Smooth muscle cell (in vitro differentiated cells): ENCODE measurements at regions not wholly inside any gene's neighbourhood (a gene's known extent, or its start where the extent isn't known, plus 50 kb on each side); places are given as distances from the start of the nearest gene placed in this dataset.

Experiments used
- DNase-seq: peaks from one replicate; lab custom pipeline; 2025; ENCODE audit not compliant: unreplicated experiment; lab: John Stamatoyannopoulos, UW
- H2AFZ ChIP-seq: fragments of 200-600 bp; sonication (generic); 2 replicates; pipeline ENCODE4 v1.6.0; 2016; ENCODE audit warnings: antibody characterized with exemption, low read depth, mild to moderate bottlenecking
- H3F3A ChIP-seq: fragments of 200-600 bp; sonication (generic); 2 replicates; pipeline ENCODE4 v1.6.0; 2017; ENCODE audit warnings: antibody characterized with exemption, low read depth
- H3K27ac ChIP-seq: fragments of 200-600 bp; sonication (generic); 2 replicates; pipeline ENCODE4 v1.5.1; 2016; ENCODE audit warnings: low read depth, mild to moderate bottlenecking
- H3K27me3 ChIP-seq: fragments of 200-600 bp; sonication (generic); 2 replicates; pipeline ENCODE4 v1.6.1; 2016; ENCODE audit warnings: low read depth, mild to moderate bottlenecking
- H3K36me3 ChIP-seq: fragments of 200-600 bp; sonication (generic); 2 replicates; pipeline ENCODE4 v1.5.1; 2016; ENCODE audit warnings: low read depth
- H3K4me1 ChIP-seq: fragments of 200-600 bp; sonication (generic); 2 replicates; pipeline ENCODE4 v1.5.1; 2016; ENCODE audit warnings: low read depth
- H3K4me2 ChIP-seq: fragments of 200-600 bp; sonication (generic); 2 replicates; pipeline ENCODE4 v1.6.0; 2016; ENCODE audit warnings: mild to moderate bottlenecking
- H3K4me3 ChIP-seq: fragments of 200-600 bp; sonication (generic); 2 replicates; pipeline ENCODE4 v1.5.1; 2016; ENCODE audit warnings: mild to moderate bottlenecking
- H3K79me2 ChIP-seq: fragments of 200-600 bp; sonication (generic); 2 replicates; pipeline ENCODE4 v1.6.0; 2016; ENCODE audit warnings: low read depth, mild to moderate bottlenecking
- H3K9ac ChIP-seq: fragments of 200-600 bp; sonication (generic); 2 replicates; pipeline ENCODE4 v1.6.0; 2016; ENCODE audit warnings: low read depth
- H3K9me3 ChIP-seq: fragments of 200-600 bp; sonication (generic); replicated peaks from 2 replicates; pipeline ENCODE4 v1.5.1; 2016; ENCODE audit warnings: low read depth
- H4K20me1 ChIP-seq: fragments of 200-600 bp; sonication (generic); 2 replicates; pipeline ENCODE4 v1.6.0; 2016; ENCODE audit warnings: low read depth
- CTCF ChIP-seq: fragments of 200-600 bp; sonication (generic); IDR thresholded peaks from 2 replicates; pipeline ENCODE4 v1.5.1; 2017; ENCODE audit warnings: borderline replicate concordance, mild to moderate bottlenecking, antibody characterized with exemption; ENCODE audit not compliant: insufficient read depth, poor library complexity, severe bottlenecking
- WGBS: methylation state at CpG from one replicate; pipeline ENCODE4 v1.1.7; 2016; ENCODE audit warnings: low lambda C conversion rate; 5-methylcytosine and 5-hydroxymethylcytosine counted together

GRCh38 chr3:98985431-98985830 lies 83.9 kb upstream of the DCBLD2 start:
- Histone ChIP-seq H3K4me2 (no peak overlapping the region), H3K79me2 (no peaks in the 10 kb centered on the region), H3F3A (no peaks in the 10 kb centered on the region), H2AFZ (no peak overlapping the region), H3K4me3 (no peak overlapping the region), H3K27ac (no peak overlapping the region), H3K9me3 (no peaks in the 10 kb centered on the region), H3K9ac (peak overlapping the region; percentile 31), H4K20me1 (no peaks in the 10 kb centered on the region), H3K4me1 (peaks cover 22% of the 10 kb centered on the region), H3K36me3 (no peaks in the 10 kb centered on the region), H3K27me3 (no peaks in the 10 kb centered on the region)
- 79% methylated on average over 3 of the region's 3 CpGs for WGBS
- DNase-seq = no peak
- TF ChIP-seq CTCF = no peak

GRCh38 chr3:98984024-98984423 lies 82.5 kb upstream of the DCBLD2 start:
- no peak overlapping the region for H3K9ac ChIP-seq
- no peak for TF ChIP-seq CTCF
- no peaks in the 10 kb centered on the region for H3K9me3 ChIP-seq
- no peaks in the 10 kb centered on the region for H4K20me1 ChIP-seq
- peaks cover 22% of the 10 kb centered on the region for H3K4me1 ChIP-seq
- H3K4me3 ChIP-seq = no peak overlapping the region
- H3K36me3 ChIP-seq = no peaks in the 10 kb centered on the region
- H3K27me3 ChIP-seq = no peaks in the 10 kb centered on the region
- DNase-seq = no peak
- H3F3A ChIP-seq = no peaks in the 10 kb centered on the region
- H3K79me2 ChIP-seq = no peaks in the 10 kb centered on the region
- 90% methylated on average over 1 of the region's 1 CpG for WGBS
- no peak overlapping the region for H3K4me2 ChIP-seq
- H3K27ac ChIP-seq = no peak overlapping the region
- no peak overlapping the region for H2AFZ ChIP-seq

- WGBS = 39% methylated on average over 2 of the region's 2 CpGs
- Histone ChIP-seq H3K9ac (no peak overlapping the region), H4K20me1 (no peaks in the 10 kb centered on the region), H3K9me3 (no peaks in the 10 kb centered on the region), H3K4me3 (peak overlapping the region; percentile 9), H3K4me2 (peak overlapping the region; percentile 7), H3K36me3 (no peaks in the 10 kb centered on the region), H3F3A (no peaks in the 10 kb centered on the region), H2AFZ (peak overlapping the region; percentile 29), H3K4me1 (peaks cover 22% of the 10 kb centered on the region), H3K27me3 (no peaks in the 10 kb centered on the region), H3K79me2 (no peaks in the 10 kb centered on the region), H3K27ac (peak overlapping the region; percentile 64)
- no peak for DNase-seq
- no peak for TF ChIP-seq CTCF
These were observed 80.9 kb upstream of the DCBLD2 start for GRCh38 chr3:98982351-98982750.

- peak overlapping the region; percentile 7 for H3K4me2 ChIP-seq
- H3K4me3 ChIP-seq = no peak overlapping the region
- no peaks in the 10 kb centered on the region for H3K27me3 ChIP-seq
- peaks cover 18% of the 10 kb centered on the region for H3K4me1 ChIP-seq
- no peaks in the 10 kb centered on the region for H4K20me1 ChIP-seq
- no peak for DNase-seq
- H3K9me3 ChIP-seq = no peaks in the 10 kb centered on the region
- no peak overlapping the region for H2AFZ ChIP-seq
- H3K36me3 ChIP-seq = no peaks in the 10 kb centered on the region
- no peaks in the 10 kb centered on the region for H3K79me2 ChIP-seq
- no peaks in the 10 kb centered on the region for H3F3A ChIP-seq
- H3K9ac ChIP-seq = no peak overlapping the region
- no peak for TF ChIP-seq CTCF
- WGBS = 20% methylated on average over 2 of the region's 2 CpGs
- peak overlapping the region; percentile 64 for H3K27ac ChIP-seq
These were observed 79.6 kb upstream of the DCBLD2 start for GRCh38 chr3:98980915-98981596.
